Loucy (cell line): ENCODE measurements at regions not wholly inside any gene's neighbourhood (a gene's known extent, or its start where the extent isn't known, plus 50 kb on each side); places are given as distances from the start of the nearest gene placed in this dataset.
"Not testable (repeated sequence)": the region's sequence is repeated elsewhere in the genome, so short reads cannot be mapped to it uniquely, and the experiment has no call there.

Experiments
- H2AFZ ChIP-seq: fragments of 200-600 bp; sonication (generic); 2 replicates; pipeline ENCODE4 v1.6.0; 2016; ENCODE audit warnings: antibody characterized with exemption, mild to moderate bottlenecking, low read length, moderate library complexity
- H3F3A ChIP-seq: fragments of 200-600 bp; 2 replicates; pipeline ENCODE4 v1.6.0; 2016; ENCODE audit warnings: antibody characterized with exemption, low read depth, mild to moderate bottlenecking
- H3K27me3 ChIP-seq: fragments of 200-600 bp; sonication (generic); 2 replicates; pipeline ENCODE4 v1.6.1; 2014; ENCODE audit warnings: low read length, mild to moderate bottlenecking; ENCODE audit not compliant: insufficient read depth, poor library complexity, severe bottlenecking
- H3K36me3 ChIP-seq: fragments of 200-600 bp; sonication (generic); 2 replicates; pipeline ENCODE4 v1.6.1; 2016; ENCODE audit warnings: low read length; ENCODE audit not compliant: insufficient read depth
- H3K4me1 ChIP-seq: fragments of 200-600 bp; sonication (generic); 2 replicates; pipeline ENCODE4 v1.5.1; 2014; ENCODE audit warnings: low read length, mild to moderate bottlenecking; ENCODE audit not compliant: insufficient read depth, poor library complexity, severe bottlenecking
- H3K4me2 ChIP-seq: fragments of 200-600 bp; sonication (generic); 2 replicates; pipeline ENCODE4 v1.6.0; 2014; ENCODE audit warnings: antibody characterized with exemption, low read length, low read depth, mild to moderate bottlenecking; ENCODE audit not compliant: poor library complexity, severe bottlenecking
- H3K4me3 ChIP-seq: fragments of 200-600 bp; sonication (generic); 2 replicates; pipeline ENCODE4 v1.5.1; 2014; ENCODE audit warnings: low read length, mild to moderate bottlenecking, mixed read lengths; ENCODE audit not compliant: poor library complexity, severe bottlenecking
- H3K79me2 ChIP-seq: fragments of 200-600 bp; sonication (generic); 2 replicates; pipeline ENCODE4 v1.6.1; 2014; ENCODE audit warnings: low read length; ENCODE audit not compliant: insufficient read depth
- H3K9ac ChIP-seq: fragments of 200-600 bp; sonication (generic); 2 replicates; pipeline ENCODE4 v1.6.0; 2014; ENCODE audit warnings: mild to moderate bottlenecking, low read depth, low read length, moderate library complexity; ENCODE audit not compliant: poor library complexity, severe bottlenecking
- H3K9me2 ChIP-seq: fragments of 200-600 bp; sonication (generic); replicated peaks from 2 replicates; pipeline ENCODE4 v1.6.1; 2016; ENCODE audit warnings: low read depth, low read length, mixed read lengths
- H3K9me3 ChIP-seq: fragments of 200-600 bp; sonication (generic); 2 replicates; pipeline ENCODE4 v1.6.1; 2014; ENCODE audit warnings: mild to moderate bottlenecking, antibody characterized with exemption, low read length, low read depth; ENCODE audit not compliant: insufficient read depth
- H4K20me1 ChIP-seq: fragments of 200-600 bp; sonication (generic); 2 replicates; pipeline ENCODE4 v1.6.0; 2014; ENCODE audit warnings: antibody characterized with exemption, low read length, mild to moderate bottlenecking; ENCODE audit not compliant: insufficient read depth, poor library complexity, severe bottlenecking

GRCh38 chr2:87534273-87534889, 213.5 kb upstream of the PLGLB2 start:
- H3F3A ChIP-seq, H3K4me2 ChIP-seq, H4K20me1 ChIP-seq: not testable (repeated sequence)

GRCh38 chr2:87536427-87536826, 211.5 kb upstream of the PLGLB2 start:
- H2AFZ ChIP-seq, H3K9me3 ChIP-seq, H3K4me2 ChIP-seq, H3K79me2 ChIP-seq, H3K4me1 ChIP-seq, H3K27me3 ChIP-seq, H3F3A ChIP-seq, H4K20me1 ChIP-seq, H3K36me3 ChIP-seq, H3K4me3 ChIP-seq, H3K9ac ChIP-seq, H3K9me2 ChIP-seq: not testable (repeated sequence)

More at GRCh38 chr2:87534273-87534889, 213.5 kb upstream of the PLGLB2 start:
- not testable (repeated sequence) for H3K27me3 ChIP-seq, H3K9me2 ChIP-seq, H2AFZ ChIP-seq, H3K9me3 ChIP-seq, H3K36me3 ChIP-seq, H3K4me1 ChIP-seq, H3K4me3 ChIP-seq, H3K9ac ChIP-seq, H3K79me2 ChIP-seq

GRCh38 chr2:87537251-87537671, 210.6 kb upstream of the PLGLB2 start:
- H3K79me2 ChIP-seq, H3K9ac ChIP-seq, H2AFZ ChIP-seq, H3K4me1 ChIP-seq, H3F3A ChIP-seq, H3K4me3 ChIP-seq, H3K36me3 ChIP-seq, H3K9me2 ChIP-seq, H4K20me1 ChIP-seq, H3K9me3 ChIP-seq, H3K27me3 ChIP-seq, H3K4me2 ChIP-seq: not testable (repeated sequence)

- H3K27me3 ChIP-seq, H2AFZ ChIP-seq, H3K9ac ChIP-seq, H3K4me1 ChIP-seq, H3F3A ChIP-seq, H4K20me1 ChIP-seq, H3K9me3 ChIP-seq, H3K9me2 ChIP-seq, H3K4me3 ChIP-seq, H3K36me3 ChIP-seq, H3K4me2 ChIP-seq, H3K79me2 ChIP-seq: not testable (repeated sequence)
These were observed 209.6 kb upstream of the PLGLB2 start for GRCh38 chr2:87538268-87538667.

GRCh38 chr2:87539151-87539943, 208.5 kb upstream of the PLGLB2 start:
- not testable (repeated sequence) for H3F3A ChIP-seq, H3K36me3 ChIP-seq, H3K9ac ChIP-seq, H3K79me2 ChIP-seq, H3K4me2 ChIP-seq, H3K4me1 ChIP-seq, H3K9me2 ChIP-seq, H2AFZ ChIP-seq, H3K9me3 ChIP-seq, H3K4me3 ChIP-seq, H4K20me1 ChIP-seq, H3K27me3 ChIP-seq

- not testable (repeated sequence) for H3K27me3 ChIP-seq, H3K4me2 ChIP-seq, H3K79me2 ChIP-seq, H3K9me3 ChIP-seq, H4K20me1 ChIP-seq, H3K9ac ChIP-seq, H3K4me3 ChIP-seq, H3F3A ChIP-seq, H3K4me1 ChIP-seq, H3K36me3 ChIP-seq, H2AFZ ChIP-seq, H3K9me2 ChIP-seq
These were observed 207.6 kb upstream of the PLGLB2 start for GRCh38 chr2:87540242-87540641.

- not testable (repeated sequence) for H3F3A ChIP-seq, H3K9me3 ChIP-seq, H3K4me3 ChIP-seq, H3K4me2 ChIP-seq, H3K4me1 ChIP-seq, H3K79me2 ChIP-seq, H3K36me3 ChIP-seq, H4K20me1 ChIP-seq, H2AFZ ChIP-seq, H3K9me2 ChIP-seq, H3K27me3 ChIP-seq, H3K9ac ChIP-seq
These were observed 205.2 kb upstream of the PLGLB2 start for GRCh38 chr2:87542599-87543174.
